Osteocyte (in vitro differentiated cells): ENCODE measurements at regions not wholly inside any gene's neighbourhood (a gene's known extent, or its start where the extent isn't known, plus 50 kb on each side); places are given as distances from the start of the nearest gene placed in this dataset.

Experiments used
- DNase-seq: peaks from one replicate; pipeline ENCODE4 v3.0.0; 2021; ENCODE audit warnings: mixed read lengths; ENCODE audit not compliant: unreplicated experiment; ENCODE audit errors: extremely low spot score
- H3K27ac Mint-ChIP-seq: one replicate; pipeline ENCODE4 v1.8.0; 2021; ENCODE audit warnings: mild to moderate bottlenecking, mixed read lengths; ENCODE audit not compliant: unreplicated experiment
- H3K27me3 Mint-ChIP-seq: one replicate; pipeline ENCODE4 v1.8.0; 2021; ENCODE audit warnings: mixed read lengths; ENCODE audit not compliant: unreplicated experiment
- H3K36me3 Mint-ChIP-seq: one replicate; pipeline ENCODE4 v1.8.0; 2021; ENCODE audit warnings: mixed read lengths; ENCODE audit not compliant: unreplicated experiment
- H3K4me1 Mint-ChIP-seq: one replicate; pipeline ENCODE4 v1.8.0; 2021; ENCODE audit warnings: mixed read lengths; ENCODE audit not compliant: unreplicated experiment
- H3K4me3 Mint-ChIP-seq: one replicate; pipeline ENCODE4 v1.8.0; 2021; ENCODE audit warnings: mild to moderate bottlenecking, moderate library complexity, mixed read lengths; ENCODE audit not compliant: unreplicated experiment
- H3K9me3 Mint-ChIP-seq: one replicate; pipeline ENCODE4 v1.8.0; 2021; ENCODE audit warnings: mixed read lengths; ENCODE audit not compliant: unreplicated experiment
- CTCF ChIP-seq: fragments of 200-600 bp; sonication (generic); IDR thresholded peaks from 2 replicates; pipeline ENCODE4 v1.5.0; 2021; ENCODE audit warnings: antibody characterized with exemption, mild to moderate bottlenecking, moderate library complexity

- H3K4me1 Mint-ChIP-seq = peaks cover 84% of the 10 kb centered on the region
- H3K9me3 Mint-ChIP-seq = no peaks in the 10 kb centered on the region
- peak overlapping the region; percentile 98 for H3K27ac Mint-ChIP-seq
- peak overlapping the region; percentile 54 for H3K4me3 Mint-ChIP-seq
- H3K36me3 Mint-ChIP-seq = peaks cover 14% of the 10 kb centered on the region
- TF ChIP-seq CTCF = no peak
- no peak for DNase-seq
- no peaks in the 10 kb centered on the region for H3K27me3 Mint-ChIP-seq
Measured at GRCh38 chr7:130903358-130903974, 169.5 kb upstream of the KLF14 start.

GRCh38 chr7:130904031-130904757 lies 170.2 kb upstream of the KLF14 start:
- peaks cover 89% of the 10 kb centered on the region for H3K4me1 Mint-ChIP-seq
- no peaks in the 10 kb centered on the region for H3K9me3 Mint-ChIP-seq
- H3K27me3 Mint-ChIP-seq = no peaks in the 10 kb centered on the region
- peak overlapping the region; percentile 98 for H3K27ac Mint-ChIP-seq
- no peak for DNase-seq
- peaks cover 11% of the 10 kb centered on the region for H3K36me3 Mint-ChIP-seq
- peak overlapping the region; percentile 54 for H3K4me3 Mint-ChIP-seq
- TF ChIP-seq CTCF = no peak

- no peak for TF ChIP-seq CTCF
- Mint-ChIP-seq H3K4me1 (peaks cover 89% of the 10 kb centered on the region), H3K27ac (peak overlapping the region; percentile 98), H3K4me3 (peak overlapping the region; percentile 54), H3K27me3 (no peaks in the 10 kb centered on the region), H3K9me3 (no peaks in the 10 kb centered on the region), H3K36me3 (peaks cover 6% of the 10 kb centered on the region)
- no peak for DNase-seq
Measured at GRCh38 chr7:130904792-130905191, 170.8 kb upstream of the KLF14 start.

- Mint-ChIP-seq H3K27ac (peak overlapping the region; percentile 98), H3K9me3 (no peaks in the 10 kb centered on the region), H3K27me3 (no peaks in the 10 kb centered on the region), H3K36me3 (peaks cover 4% of the 10 kb centered on the region), H3K4me3 (no peak overlapping the region), H3K4me1 (peaks cover 89% of the 10 kb centered on the region)
- no peak for DNase-seq
- no peak for TF ChIP-seq CTCF
Measured at GRCh38 chr7:130906575-130906974, 172.6 kb upstream of the KLF14 start.

GRCh38 chr7:130907439-130907838 lies 173.4 kb upstream of the KLF14 start:
- TF ChIP-seq CTCF = no peak
- peaks cover 89% of the 10 kb centered on the region for H3K4me1 Mint-ChIP-seq
- no peaks in the 10 kb centered on the region for H3K9me3 Mint-ChIP-seq
- peak overlapping the region; percentile 77 for H3K27ac Mint-ChIP-seq
- no peak overlapping the region for H3K4me3 Mint-ChIP-seq
- H3K36me3 Mint-ChIP-seq = peaks cover 2% of the 10 kb centered on the region
- H3K27me3 Mint-ChIP-seq = no peaks in the 10 kb centered on the region
- DNase-seq = no peak
